H9 (cell line): ENCODE measurements at regions not wholly inside any gene's neighbourhood (a gene's known extent, or its start where the extent isn't known, plus 50 kb on each side); places are given as distances from the start of the nearest gene placed in this dataset.
A peak's percentile ranks its signal among the peaks of the same experiment; 100 is the strongest.

ENCODE experiments used
- DNase-seq: peaks from one replicate; pipeline ENCODE4 v3.0.0-alpha.2; 2017
- H2AFZ ChIP-seq: one replicate; pipeline ENCODE4 v1.6.1; 2013; ENCODE audit warnings: mild to moderate bottlenecking, low read length, control low read depth, moderate library complexity
- H2AK5ac ChIP-seq: 2 replicates; pipeline ENCODE4 v1.6.1; 2013; ENCODE audit warnings: low read length, control low read depth, mixed read lengths; ENCODE audit not compliant: insufficient read length
- H2BK120ac ChIP-seq: one replicate; pipeline ENCODE4 v1.6.1; 2013; ENCODE audit warnings: low read depth, mild to moderate bottlenecking, low read length, control low read depth, inconsistent platforms; ENCODE audit not compliant: poor library complexity, severe bottlenecking
- H2BK12ac ChIP-seq: 2 replicates; pipeline ENCODE4 v1.6.1; 2013; ENCODE audit warnings: low read length, control low read depth, mixed read lengths, low read depth; ENCODE audit not compliant: insufficient read length
- H2BK15ac ChIP-seq: 2 replicates; pipeline ENCODE4 v1.6.1; 2013; ENCODE audit warnings: low read depth, low read length, control low read depth
- H2BK20ac ChIP-seq: one replicate; pipeline ENCODE4 v1.6.1; 2013; ENCODE audit warnings: low read depth, mild to moderate bottlenecking, low read length, control low read depth, inconsistent platforms; ENCODE audit not compliant: poor library complexity, severe bottlenecking
- H2BK5ac ChIP-seq: 2 replicates; pipeline ENCODE4 v1.6.1; 2013; ENCODE audit warnings: low read length, control low read depth, mixed read lengths; ENCODE audit not compliant: insufficient read length
- H3K14ac ChIP-seq: 2 replicates; pipeline ENCODE4 v1.6.1; 2013; ENCODE audit warnings: low read length, control low read depth; ENCODE audit not compliant: insufficient read depth
- H3K18ac ChIP-seq: 2 replicates; pipeline ENCODE4 v1.6.1; 2013; ENCODE audit warnings: low read depth, mild to moderate bottlenecking, mixed read lengths, low read length, control low read depth; ENCODE audit not compliant: insufficient read length
- H3K23ac ChIP-seq: 2 replicates; pipeline ENCODE4 v1.6.1; 2013; ENCODE audit warnings: low read length, control low read depth, mixed read lengths, low read depth; ENCODE audit not compliant: insufficient read length
- H3K23me2 ChIP-seq: 2 replicates; pipeline ENCODE4 v1.6.1; 2013; ENCODE audit warnings: low read depth, mild to moderate bottlenecking, mixed read lengths, low read length, control low read depth; ENCODE audit not compliant: insufficient read length, poor library complexity, severe bottlenecking
- H3K27ac ChIP-seq: 2 replicates; pipeline ENCODE4 v1.5.1; 2013; ENCODE audit warnings: low read length, control low read depth, mixed read lengths, low read depth; ENCODE audit not compliant: insufficient read length
- H3K27me3 ChIP-seq: 2 replicates; pipeline ENCODE4 v1.6.1; 2013; ENCODE audit warnings: low read length, control low read depth, inconsistent platforms; ENCODE audit not compliant: insufficient read depth
- H3K4ac ChIP-seq: 2 replicates; pipeline ENCODE4 v1.6.1; 2013; ENCODE audit warnings: low read depth, mild to moderate bottlenecking, control low read depth, inconsistent platforms, low read length, moderate library complexity
- H3K4me1 ChIP-seq: 2 replicates; pipeline ENCODE4 v1.6.1; 2013; ENCODE audit warnings: low read length, control low read depth, inconsistent platforms; ENCODE audit not compliant: insufficient read depth
- H3K4me2 ChIP-seq: 2 replicates; pipeline ENCODE4 v1.6.1; 2013; ENCODE audit warnings: low read length, control low read depth, mixed read lengths; ENCODE audit not compliant: insufficient read length, insufficient read depth
- H3K56ac ChIP-seq: 2 replicates; pipeline ENCODE4 v1.6.1; 2013; ENCODE audit warnings: low read depth, mild to moderate bottlenecking, mixed read lengths, low read length, control low read depth; ENCODE audit not compliant: insufficient read length
- H3K79me1 ChIP-seq: 2 replicates; pipeline ENCODE4 v1.6.1; 2013; ENCODE audit warnings: low read depth, mild to moderate bottlenecking, moderate library complexity, low read length, control low read depth, inconsistent platforms; ENCODE audit not compliant: insufficient read depth, poor library complexity, severe bottlenecking
- H3K79me2 ChIP-seq: 2 replicates; pipeline ENCODE4 v1.6.1; 2013; ENCODE audit warnings: low read length, control low read depth, inconsistent platforms; ENCODE audit not compliant: insufficient read depth
- H3K9ac ChIP-seq: 2 replicates; pipeline ENCODE4 v1.6.1; 2013; ENCODE audit warnings: low read length, control low read depth, mixed read lengths; ENCODE audit not compliant: insufficient read length; ENCODE audit errors: extremely low read depth
- H3K9me3 ChIP-seq: one replicate; pipeline ENCODE4 v1.6.1; 2013; ENCODE audit warnings: low read depth, low read length, inconsistent platforms; ENCODE audit not compliant: control insufficient read depth
- H3T11ph ChIP-seq: one replicate; pipeline ENCODE4 v1.6.1; 2013; ENCODE audit warnings: mild to moderate bottlenecking, low read length, control low read depth, inconsistent platforms
- H4K20me1 ChIP-seq: one replicate; pipeline ENCODE4 v1.6.1; 2013; ENCODE audit not compliant: control insufficient read depth, insufficient read length, insufficient read depth
- H4K5ac ChIP-seq: 2 replicates; pipeline ENCODE4 v1.6.1; 2013; ENCODE audit warnings: low read depth, mild to moderate bottlenecking, mixed read lengths, low read length, control low read depth; ENCODE audit not compliant: insufficient read length
- H4K8ac ChIP-seq: replicated peaks from 2 replicates; pipeline ENCODE4 v1.6.1; 2013; ENCODE audit warnings: low read length, control low read depth, mixed read lengths, low read depth; ENCODE audit not compliant: insufficient read length
- H4K91ac ChIP-seq: 2 replicates; pipeline ENCODE4 v1.6.1; 2013; ENCODE audit warnings: low read depth, mild to moderate bottlenecking, moderate library complexity, mixed read lengths, low read length, control low read depth; ENCODE audit not compliant: insufficient read length
- H3K27ac Mint-ChIP-seq, 3 experiments: 2 replicates in 2 of 3; 3 replicates in 1 of 3; pipeline ENCODE4 v1.8.0; 2020 to 2021; ENCODE audit warnings: mixed read lengths in 3 of 3, mild to moderate bottlenecking in 1 of 3, moderate library complexity in 1 of 3
- H3K27me3 Mint-ChIP-seq: 2 replicates; pipeline ENCODE4 v1.8.0; 2021; ENCODE audit warnings: low read depth, mild to moderate bottlenecking, moderate library complexity, mixed read lengths
- H3K36me3 Mint-ChIP-seq, 3 experiments: 2 replicates in 2 of 3; 3 replicates in 1 of 3; pipeline ENCODE4 v1.8.0; 2020 to 2021; ENCODE audit warnings: low read depth in 3 of 3, mixed read lengths in 3 of 3; ENCODE audit not compliant: insufficient read depth in 1 of 3
- H3K4me1 Mint-ChIP-seq, 2 experiments: 2 replicates each; pipeline ENCODE4 v1.8.0; 2020; ENCODE audit warnings: mixed read lengths in 2 of 2
- H3K4me3 Mint-ChIP-seq, 2 experiments: 2 replicates in 1 of 2; 3 replicates in 1 of 2; pipeline ENCODE4 v1.8.0; 2020 to 2021; ENCODE audit warnings: mild to moderate bottlenecking in 2 of 2, mixed read lengths in 2 of 2, moderate library complexity in 1 of 2
- H3K9me3 Mint-ChIP-seq, 2 experiments: 2 replicates in 1 of 2; 3 replicates in 1 of 2; pipeline ENCODE4 v1.8.0; 2020; ENCODE audit warnings: mild to moderate bottlenecking in 2 of 2, mixed read lengths in 2 of 2, moderate library complexity in 1 of 2
- CTCF ChIP-seq: fragments of 200-600 bp; sonication (generic); conservative IDR thresholded peaks from 3 replicates; pipeline ENCODE4 v1.8.0; 2021; ENCODE audit warnings: antibody characterized with exemption, mild to moderate bottlenecking
- WGBS: extraction: QIAGEN DNeasy Blood & Tissue Kit; methylation state at CpG from one replicate; pipeline ENCODE4 v1.1.7; 2013; ENCODE audit warnings: missing lambda C conversion rate, low lambda C conversion rate, mixed read lengths; ENCODE audit not compliant: insufficient read length; ENCODE audit errors: extremely low coverage; 5-methylcytosine and 5-hydroxymethylcytosine counted together

GRCh38 chr10:114767986-114768821 is 53.4 kb upstream of the FHIP2A start:
- Histone ChIP-seq H4K8ac (no peak overlapping the region), H4K91ac (no peak overlapping the region), H3K79me2 (no peaks in the 10 kb centered on the region), H3K27me3 (0 out of 2 replicates have a peak, but pooled peaks cover 2% of the 10 kb centered on the region), H3K9ac (no peak overlapping the region), H3K4ac (no peak overlapping the region), H2BK5ac (no peak overlapping the region), H2BK12ac (no peak overlapping the region), H4K5ac (no peak overlapping the region), H2AK5ac (no peak overlapping the region), H2AFZ (no peak overlapping the region), H4K20me1 (no peaks in the 10 kb centered on the region), H3K18ac (no peak overlapping the region), H3K79me1 (no peaks in the 10 kb centered on the region), H3K23me2 (peaks cover 6% of the 10 kb centered on the region), H3K14ac (no peak overlapping the region), H3K4me1 (peaks cover 3% of the 10 kb centered on the region; the same call in 1 of the 2 replicates), H3K9me3 (no peaks in the 10 kb centered on the region), H3K4me2 (peak overlapping the region; percentile 92), H2BK15ac (no peak overlapping the region), H2BK20ac (no peak overlapping the region), H3K23ac (no peak overlapping the region), H3T11ph (no peak overlapping the region), H3K27ac (no peak overlapping the region), H3K56ac (no peak overlapping the region), H2BK120ac (no peak overlapping the region)
- DNase-seq, result peak; percentile 34
- Mint-ChIP-seq H3K27ac (no peak overlapping the region), H3K9me3 (no peaks in the 10 kb centered on the region), H3K36me3 (no peaks in the 10 kb centered on the region), H3K4me3 (peak overlapping the region; percentile 71 to 82), H3K4me1 (peaks cover 8% of the 10 kb centered on the region in 2 experiments), H3K27me3 (peaks cover 26% of the 10 kb centered on the region)
- TF ChIP-seq CTCF, result no peak
- WGBS, result no CpG with 5 or more reads among the region's 85 CpGs
